Right lobe of liver (tissue), 4 donors: ENCODE measurements at regions not wholly inside any gene's neighbourhood (a gene's known extent, or its start where the extent isn't known, plus 50 kb on each side); places are given as distances from the start of the nearest gene placed in this dataset.

Source experiments
- CTCF ChIP-seq, 4 donors: fragments of 200-600 bp in 3 of 4; fragments of 450-650 bp in 1 of 4; IDR thresholded peaks; one replicate each; pipeline versions ENCODE4 v1.5.1 to v1.8.0; 2016 to 2022; ENCODE audit warnings: antibody characterized with exemption in 4 of 4, mild to moderate bottlenecking in 2 of 4
- POLR2A ChIP-seq: fragments of 450-650 bp; IDR thresholded peaks from one replicate; pipeline ENCODE4 v1.6.1; 2017; ENCODE audit warnings: antibody characterized with exemption, mild to moderate bottlenecking
- donor health status: DM: no; HTN: no; CAD: no.
- donor health status: DM: no; HTN: no; CAD: no.
- donor health status: DM: no; HTN: yes; CAD: no.

GRCh38 chr2:8065191-8065590 lies 616.7 kb upstream of the ID2 start:
- no peak for TF ChIP-seq CTCF (IDR thresholded peaks at IDR 0.05)
- no peak for TF ChIP-seq POLR2A
